SIG-M5 treated with dmso at 0.1 percent for 504 hours (cell line): ENCODE measurements at regions not wholly inside any gene's neighbourhood (a gene's known extent, or its start where the extent isn't known, plus 50 kb on each side); places are given as distances from the start of the nearest gene placed in this dataset.

ENCODE experiments used
- DNase-seq: peaks from one replicate; lab custom pipeline; 2025; ENCODE audit not compliant: unreplicated experiment; lab: John Stamatoyannopoulos, UW

DNA sequence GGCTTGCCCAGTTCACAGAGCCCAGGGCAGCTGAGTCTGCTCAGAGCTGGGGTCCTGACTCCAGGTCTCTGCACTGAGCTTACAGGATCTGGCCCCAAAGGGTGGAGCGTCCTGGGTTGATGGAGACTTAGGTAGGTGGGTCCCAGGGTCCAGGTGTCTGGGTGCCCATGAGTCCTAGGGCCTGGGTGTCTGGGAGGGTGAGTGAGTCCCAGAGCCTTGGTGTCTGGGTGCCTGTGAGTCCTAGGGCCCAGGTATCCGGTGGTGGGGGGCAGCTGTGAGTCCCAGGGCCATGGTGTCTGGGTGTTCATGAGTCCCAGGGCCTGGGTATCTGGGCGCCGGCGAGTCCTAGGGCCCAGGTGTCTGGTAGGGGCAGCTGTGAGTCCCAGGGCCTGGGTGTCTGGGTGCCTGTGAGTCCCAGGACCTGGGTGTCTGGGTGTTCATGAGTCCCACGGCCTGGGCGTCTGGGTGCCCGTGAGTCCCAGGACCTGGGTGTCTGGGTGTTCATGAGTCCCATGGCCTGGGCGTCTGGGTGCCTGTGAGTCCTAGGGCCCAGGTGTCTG is 1505.6 kb downstream of the BRD1 start:
- no peak for DNase-seq

DNA sequence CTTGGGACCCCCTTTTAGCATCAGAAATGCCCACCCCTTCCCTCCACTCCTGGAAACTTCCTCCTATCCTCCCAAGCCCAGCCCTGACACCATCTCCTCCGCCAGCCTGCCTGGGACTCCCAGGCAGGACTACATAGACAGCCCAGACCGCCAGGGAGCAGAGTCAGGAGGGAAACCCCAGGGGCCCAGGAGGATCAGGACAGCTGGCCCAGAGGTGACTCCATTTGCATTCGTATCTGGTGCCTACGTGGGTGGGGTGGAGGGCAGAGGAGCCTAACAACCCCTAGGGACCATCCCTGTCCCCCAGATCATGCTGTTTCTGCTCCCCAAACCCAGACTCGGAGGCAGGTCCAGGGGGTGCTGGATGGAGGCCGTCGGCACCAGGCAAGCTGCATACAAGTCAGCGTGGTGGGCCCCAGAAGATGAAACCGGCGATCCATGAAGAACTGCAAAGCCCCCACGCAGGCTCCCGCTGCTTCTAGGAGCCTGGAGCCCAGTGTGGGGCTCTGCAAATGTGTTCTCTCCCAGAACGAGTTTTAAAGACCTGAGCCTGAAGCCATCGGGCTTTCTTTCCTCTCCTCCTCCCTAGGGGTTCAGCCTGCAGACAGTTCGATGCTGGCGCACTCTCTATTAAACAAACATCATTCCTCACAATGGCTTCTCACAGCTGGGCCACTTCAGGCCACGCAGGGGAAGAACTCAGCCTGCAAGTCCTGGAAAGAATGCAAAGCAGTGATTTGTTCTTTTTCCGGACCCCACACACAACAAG is 1506.8 kb downstream of the BRD1 start:
- DNase-seq: no peak

DNA sequence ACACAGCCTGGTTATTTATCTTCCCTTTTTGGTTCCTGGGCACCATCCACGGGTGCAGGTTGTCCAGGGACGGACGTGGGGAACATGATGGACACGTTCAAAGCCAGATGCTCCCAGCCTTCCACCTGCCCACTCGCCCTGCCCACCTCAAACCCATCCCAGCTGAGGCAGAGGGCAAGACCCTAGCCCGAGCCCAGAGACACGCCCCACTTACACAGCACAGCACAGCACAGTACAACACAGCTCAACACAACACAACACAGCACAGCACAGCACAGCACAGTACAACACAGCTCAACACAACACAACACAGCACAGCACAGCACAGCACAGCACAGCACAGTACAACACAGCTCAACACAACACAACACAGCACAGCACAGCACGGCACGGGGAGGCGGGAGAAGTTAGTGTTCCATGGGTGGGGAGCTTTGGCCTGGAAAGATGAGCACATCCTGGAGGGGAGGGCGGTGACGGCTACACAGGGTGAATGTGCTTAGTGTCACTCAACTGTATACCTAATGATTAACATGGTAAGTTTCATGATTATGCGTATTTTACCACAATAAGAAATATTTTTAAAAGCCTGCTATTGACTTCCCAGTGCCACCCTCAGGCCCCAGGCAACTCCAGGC is 1507.5 kb downstream of the BRD1 start:
- no peak for DNase-seq

DNA sequence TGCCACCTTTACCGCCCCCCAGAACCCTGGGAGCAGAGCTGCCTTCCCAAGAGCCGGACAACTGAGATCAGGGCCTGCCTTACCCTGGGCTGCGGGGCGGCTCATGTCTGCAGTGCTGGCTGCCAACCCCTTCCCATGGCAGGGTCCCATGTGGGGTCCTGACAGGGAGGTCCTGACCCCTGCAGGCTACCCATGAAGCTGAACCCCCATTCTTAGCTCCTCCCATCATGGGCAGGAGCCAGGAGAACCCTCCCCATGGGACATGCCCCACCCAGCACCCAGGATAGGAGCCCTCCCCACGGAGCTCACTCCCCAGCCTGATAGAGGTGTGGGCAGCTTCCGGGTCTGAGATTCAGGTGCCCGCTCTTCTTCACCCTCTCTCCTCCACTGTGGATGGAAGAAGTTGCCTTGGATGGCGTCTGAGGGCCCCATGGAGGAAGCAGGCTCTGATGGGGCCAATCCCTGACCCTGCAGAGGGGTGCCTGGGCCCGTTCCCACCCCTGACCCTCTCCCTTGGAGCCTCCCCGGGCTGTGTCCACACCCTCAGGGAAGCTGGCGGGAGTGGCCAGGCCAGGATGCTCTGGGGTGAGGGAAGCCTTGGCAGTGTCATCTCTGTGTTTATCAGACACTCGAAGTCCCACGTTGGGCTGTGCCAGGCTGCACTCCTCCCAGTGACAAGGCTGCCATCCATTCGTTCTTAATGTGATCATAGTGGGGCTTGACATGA is 1508.2 kb downstream of the BRD1 start:
- no peak for DNase-seq

DNA sequence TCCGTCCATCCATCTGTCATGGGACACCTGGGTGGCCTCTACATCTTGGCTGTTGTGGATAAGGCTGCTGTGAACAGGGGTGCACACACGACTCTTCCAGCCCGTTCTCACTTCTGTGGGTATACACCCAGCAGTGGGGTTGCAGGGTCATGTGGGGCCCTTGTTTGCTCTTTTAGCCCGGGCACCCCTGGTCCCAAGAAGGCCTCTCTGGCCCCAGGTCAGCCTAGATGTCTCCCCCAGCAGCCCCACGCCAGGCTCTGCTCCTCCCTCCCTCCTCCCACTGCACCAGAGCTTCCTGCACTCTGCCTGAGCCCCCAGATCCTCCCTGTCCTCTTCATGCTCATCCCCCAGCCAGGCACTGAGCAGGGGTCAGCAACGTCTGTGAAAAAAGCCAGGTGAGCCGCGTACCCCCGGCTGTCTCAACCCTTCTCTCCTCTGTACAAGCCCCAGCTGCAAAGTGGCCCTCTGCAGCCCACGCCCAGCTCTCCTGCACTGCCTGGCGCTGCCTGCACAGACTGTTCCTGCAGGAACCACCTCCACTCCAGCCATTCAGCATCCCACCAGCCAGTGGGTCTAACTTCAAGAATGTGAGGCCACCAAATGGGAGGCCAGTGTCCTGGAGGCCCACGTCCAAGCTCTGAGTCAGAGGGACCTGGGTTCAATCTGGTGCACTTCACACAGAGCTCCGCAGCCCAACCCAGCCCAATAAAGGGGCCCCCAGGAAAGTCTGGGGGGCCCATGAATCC is 1508.9 kb downstream of the BRD1 start:
- DNase-seq: no peak

DNA sequence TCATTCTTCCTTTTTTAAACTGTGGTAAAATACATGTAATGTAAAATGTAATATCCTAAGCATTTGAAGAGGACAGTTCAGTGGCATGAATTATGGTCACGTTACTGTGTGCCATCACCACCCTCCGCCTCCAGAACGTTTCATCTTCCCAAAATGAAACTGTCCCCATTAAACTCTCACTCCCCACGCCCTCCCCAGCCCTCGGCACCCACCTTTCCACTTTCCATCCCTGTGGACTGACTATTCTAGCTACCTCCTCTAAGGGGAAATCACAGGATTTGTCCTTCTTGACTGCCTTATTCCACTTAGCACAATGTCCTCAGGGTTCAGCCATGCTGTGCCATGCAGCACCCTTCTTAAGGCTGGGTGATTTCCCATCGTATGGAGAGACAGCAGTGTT is 1509.5 kb downstream of the BRD1 start:
- no peak for DNase-seq

DNA sequence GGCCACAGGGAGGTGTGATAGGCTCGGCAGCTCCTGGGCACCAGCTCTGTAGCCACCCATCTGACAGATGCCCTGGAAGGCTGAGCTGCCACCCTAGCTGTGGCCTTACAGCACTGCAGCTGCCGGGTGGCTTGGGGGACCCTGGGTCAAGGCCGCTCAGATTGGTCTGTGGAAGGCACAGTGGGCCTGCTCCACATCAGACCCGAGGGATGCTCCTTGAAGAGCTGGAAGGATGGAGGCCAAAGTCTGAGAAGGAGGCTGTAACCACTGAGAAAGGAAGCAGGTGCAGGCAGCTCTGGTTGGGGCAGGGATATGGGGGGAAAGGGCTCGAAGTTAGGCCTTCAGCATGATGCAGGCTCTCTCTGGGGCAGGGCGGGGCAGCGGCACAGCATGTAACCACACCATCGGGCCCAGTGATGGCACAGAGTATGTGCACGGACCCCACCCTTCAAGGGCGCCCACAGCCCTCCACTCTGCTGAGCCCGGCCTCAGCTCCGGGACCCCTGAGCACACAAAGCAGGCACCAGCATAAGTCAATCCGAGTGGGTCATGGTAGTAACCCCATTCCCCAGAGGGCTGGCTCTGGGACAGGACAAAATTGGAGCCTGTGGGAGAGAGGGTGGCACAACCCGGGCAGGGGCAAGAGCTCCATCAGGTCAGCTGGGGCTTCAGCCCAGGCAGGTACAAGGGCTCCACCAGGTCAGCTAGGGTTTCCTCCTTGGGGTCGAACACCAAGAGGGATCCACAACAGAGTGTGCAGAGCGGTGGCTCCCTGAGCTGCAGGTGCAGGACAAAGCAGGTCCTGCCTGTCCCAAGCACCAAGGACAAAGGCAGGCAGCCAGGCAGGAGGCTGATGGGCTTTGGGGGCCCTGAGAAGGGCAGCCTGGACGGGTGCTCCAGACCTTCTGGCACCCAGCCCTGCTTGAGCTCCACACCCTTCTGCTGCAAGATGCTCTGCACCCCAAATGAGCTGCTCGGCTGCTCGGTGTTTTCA is 1511.1 kb downstream of the BRD1 start:
- DNase-seq: no peak

DNA sequence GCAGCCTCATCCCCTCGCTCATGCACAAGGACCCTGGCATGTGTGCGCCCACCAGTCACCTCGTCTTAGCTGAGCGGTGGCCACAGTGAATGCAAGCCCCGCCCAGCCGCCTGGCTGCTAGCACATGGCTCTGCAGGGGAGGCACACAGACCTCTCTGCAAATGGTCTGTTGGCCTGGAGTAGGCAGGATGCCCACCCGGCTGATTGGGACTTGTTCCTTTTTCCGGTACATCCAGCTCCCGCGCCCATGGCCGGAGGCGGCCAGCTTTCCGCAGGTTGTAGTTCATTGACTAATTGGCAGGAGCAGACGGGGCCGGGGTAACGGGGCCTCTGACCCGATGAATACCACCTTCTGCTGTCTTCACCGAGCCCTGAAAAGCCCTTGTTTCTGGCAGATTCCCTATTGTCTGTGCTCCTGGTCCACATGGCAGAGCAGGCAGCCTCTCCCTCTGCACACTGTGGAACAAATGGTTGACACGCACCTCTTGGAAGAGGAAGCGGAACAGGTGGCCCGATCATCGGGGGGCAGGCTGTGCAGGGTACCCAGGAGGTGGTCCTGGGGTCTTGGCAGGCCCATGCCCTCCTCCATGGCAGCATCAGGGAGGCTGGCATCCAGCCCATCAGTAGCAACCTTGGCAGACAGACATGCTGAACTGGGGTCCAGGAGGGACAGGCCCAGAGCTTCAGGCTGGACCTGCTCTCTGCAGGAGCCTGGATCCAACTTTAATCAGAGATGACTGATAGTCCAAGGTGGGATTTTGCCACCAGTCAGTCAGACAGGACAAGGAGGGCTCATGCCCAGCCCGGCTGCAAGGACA is 1512.0 kb downstream of the BRD1 start:
- DNase-seq: no peak

DNA sequence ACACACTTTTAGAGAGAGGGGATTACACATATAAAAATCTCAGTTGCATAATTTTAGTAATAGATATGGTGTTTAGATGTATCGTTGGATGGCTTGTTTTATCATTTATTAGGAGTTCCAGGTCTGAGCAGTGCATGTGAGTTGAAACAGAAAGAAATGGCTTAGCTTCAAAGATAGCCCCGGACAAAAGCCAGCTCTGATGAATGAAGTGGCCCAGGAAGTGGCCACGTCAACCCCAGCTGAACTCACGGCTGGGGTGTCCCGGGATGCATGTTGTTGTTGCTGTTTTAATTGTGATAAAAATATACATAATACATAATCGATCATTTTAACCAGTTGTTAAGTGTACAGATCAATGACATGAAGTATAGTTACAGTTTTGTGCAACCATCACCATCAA is 1513.6 kb downstream of the BRD1 start:
- DNase-seq: no peak

DNA sequence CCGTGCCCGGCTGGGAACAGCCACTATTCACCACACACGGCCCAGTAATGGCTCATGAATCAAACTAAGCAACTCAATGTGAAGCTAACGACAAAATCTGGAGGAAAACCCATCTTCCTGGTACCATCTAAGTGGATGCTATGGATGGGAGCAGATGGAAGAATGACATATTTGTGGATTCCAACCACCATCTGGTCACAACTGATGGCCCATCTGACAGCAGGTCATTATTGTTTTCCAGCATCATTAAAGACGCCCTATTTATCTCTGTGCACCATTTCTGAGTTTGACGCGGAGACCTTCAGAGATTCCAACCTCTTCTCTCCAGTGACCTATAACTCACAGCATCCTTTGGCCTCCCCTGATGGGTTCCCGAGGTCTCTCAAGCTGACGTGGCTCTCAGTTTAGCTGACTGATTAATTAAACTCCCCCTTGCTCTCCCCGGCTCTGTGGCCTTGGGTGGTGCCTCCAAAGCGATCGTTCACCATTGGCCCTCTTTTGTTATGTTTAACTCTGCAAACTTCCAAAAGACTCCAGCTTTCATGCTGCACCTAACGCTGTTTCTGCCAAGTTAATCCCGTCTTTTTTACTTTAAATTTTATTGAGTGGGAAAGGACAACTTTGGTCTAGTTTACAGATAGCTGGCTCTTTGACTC is 1514.4 kb downstream of the BRD1 start:
- no peak for DNase-seq

DNA sequence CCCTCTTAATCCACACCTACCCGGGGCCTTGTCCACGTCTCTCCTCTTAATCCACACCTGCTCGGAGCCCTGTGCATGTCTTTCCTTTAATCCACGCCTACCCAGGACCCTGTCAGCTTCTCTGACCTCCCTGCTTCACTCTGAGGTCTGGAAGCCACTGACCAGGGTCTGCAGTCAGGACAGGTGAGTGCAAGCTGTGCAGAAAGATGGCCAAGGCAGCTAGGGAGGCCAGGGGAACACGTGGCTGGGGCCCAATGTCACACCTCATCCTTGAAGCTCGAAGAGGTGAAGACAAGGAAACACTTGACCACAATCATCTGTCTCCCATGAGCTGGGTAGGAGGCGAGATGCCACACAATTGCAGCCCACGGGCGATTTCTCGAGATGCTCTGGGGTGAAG is 1516.9 kb downstream of the BRD1 start:
- no peak for DNase-seq

DNA sequence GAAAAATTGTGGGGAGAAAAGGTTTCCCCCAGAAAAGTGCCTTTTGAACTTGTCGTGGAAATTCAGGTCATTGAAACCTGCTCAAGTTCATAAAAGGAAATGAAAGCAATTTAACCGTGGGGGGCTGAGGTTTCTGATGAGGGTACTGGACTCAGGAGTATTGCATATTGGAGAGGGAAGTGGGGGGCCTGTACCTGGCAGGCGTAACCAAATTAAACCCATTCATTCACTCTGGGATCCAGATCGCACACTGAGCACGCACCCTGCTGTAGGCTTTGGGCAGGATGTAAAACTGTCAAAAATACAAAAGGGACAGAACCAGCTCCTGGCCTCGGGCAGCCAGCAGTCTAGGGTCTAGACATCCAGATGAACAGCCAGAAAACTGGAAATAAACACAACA is 1517.4 kb downstream of the BRD1 start:
- DNase-seq: no peak

DNA sequence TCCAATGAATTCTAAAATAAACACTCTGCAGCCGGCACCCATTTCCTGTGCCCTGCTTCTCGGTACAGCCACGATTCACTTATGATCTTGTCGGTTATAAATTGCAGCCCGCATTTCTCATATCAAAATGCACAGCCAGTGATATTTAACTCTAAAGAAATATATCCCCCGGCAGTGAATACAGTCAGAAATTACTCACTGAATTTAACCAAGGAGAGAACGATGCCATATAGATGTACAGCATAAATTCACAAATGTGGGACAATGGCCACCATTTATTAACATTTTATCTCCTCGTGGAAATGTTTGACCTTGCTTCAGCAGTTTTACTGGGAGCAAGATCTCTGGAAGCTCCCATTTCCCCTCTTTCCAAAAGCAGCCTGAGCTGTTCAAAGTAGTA is 1517.8 kb downstream of the BRD1 start:
- no peak for DNase-seq

DNA sequence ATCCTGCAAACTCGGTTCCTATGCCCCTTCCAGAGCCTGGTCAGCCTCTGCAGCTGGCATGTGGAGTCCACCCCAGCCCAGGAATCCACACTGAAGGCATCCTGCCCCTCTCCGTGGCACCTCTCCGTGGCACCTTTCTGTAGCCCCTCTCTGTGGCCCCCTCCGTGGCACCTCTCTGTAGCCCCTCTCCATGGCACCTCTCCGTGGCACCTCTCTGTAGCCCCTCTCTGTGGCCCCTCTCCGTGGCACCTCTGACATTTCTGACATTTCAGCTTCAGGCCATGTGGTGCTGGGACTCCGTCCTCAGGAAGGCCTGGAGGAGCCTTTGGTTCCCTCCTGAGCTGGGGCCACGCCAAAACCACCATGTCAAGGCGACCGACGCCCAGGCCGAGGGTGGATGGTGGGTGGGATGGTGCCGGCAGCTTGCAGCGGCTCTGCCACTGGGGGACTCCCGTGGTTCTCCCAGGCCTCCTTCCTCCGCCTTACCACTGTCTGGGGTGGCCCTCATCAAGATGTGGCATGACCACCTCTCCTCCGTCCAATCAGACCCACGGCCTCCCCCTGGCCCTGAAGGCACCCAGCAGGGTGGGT is 1518.5 kb downstream of the BRD1 start:
- no peak for DNase-seq

DNA sequence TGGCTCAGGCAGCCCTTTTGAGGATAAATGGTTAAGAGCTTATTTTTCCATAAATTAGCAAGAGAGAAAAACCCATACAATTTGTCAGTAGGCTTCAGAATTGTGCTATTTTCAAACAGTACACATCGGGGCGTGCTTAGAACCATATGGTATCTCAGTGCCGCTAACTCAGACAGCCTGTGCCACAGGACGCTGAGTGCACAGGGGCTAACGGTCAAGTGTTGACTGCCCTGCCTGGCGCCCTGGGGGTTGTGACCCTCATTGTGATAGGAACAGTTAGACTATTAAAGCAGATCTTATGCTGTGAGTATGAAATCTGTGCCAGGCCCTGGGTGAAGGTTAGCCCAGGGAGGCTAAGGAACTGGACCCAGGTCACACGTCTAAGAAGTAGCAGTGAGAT is 1519.7 kb downstream of the BRD1 start:
- no peak for DNase-seq

DNA sequence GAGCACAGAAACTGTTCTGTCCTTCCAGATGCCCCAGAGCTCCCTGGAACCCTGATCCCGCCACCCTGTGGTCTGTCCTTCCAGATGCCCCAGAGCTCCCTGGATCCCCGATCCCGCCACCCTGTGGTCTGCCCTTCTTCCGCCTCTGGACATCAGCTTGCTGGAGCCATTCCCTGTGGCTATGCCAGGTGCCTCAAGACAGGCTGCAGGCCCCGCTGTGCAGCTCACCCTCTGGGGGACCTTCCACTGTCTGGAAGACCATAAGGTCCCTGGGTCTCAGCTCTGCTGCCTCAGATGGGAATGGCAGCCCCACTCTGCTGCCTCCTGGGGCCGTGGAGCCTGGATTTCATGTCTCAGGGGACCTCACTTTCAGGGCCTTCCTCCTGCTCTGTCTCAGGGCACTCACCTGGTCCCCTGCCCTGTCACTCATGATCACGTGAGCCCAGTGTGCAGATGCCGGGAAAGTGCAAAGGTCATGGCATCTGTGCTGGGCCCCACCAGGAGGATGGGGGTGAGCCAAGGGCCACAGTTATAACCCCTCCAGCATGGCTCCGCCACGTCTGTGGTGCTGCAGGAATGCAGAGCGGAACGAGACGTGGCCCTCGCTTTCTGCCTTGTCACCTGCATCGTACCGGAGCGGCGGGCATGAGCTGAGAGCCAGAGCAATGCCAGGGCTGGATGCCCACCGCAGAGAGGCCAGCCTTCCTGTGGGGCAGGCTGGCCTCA is 1520.7 kb downstream of the BRD1 start:
- no peak for DNase-seq

DNA sequence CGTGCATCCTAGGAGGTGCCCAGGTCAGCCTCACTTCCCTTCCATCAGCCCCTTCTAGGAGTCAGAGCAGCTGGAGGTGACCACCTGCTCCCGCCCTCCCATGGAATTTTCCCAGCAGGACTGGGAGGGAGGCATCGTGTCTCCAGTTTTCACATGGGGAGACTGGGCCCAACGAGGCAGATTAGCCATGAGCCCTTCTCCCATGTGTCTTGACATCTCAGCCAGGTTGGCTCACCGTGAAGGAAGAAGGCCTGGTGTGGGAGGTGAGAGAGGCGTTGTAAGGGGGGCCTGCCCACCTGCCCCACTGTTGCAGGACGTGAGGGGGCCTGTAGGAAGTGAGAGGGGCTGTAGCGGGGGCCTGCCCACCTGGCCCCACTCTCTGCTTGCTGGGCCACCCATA is 1521.4 kb downstream of the BRD1 start:
- no peak for DNase-seq
